ENCODE measurements at regions not wholly inside any gene's neighbourhood (a gene's known extent, or its start where the extent isn't known, plus 50 kb on each side); places are given as distances from the start of the nearest gene placed in this dataset.

DNA sequence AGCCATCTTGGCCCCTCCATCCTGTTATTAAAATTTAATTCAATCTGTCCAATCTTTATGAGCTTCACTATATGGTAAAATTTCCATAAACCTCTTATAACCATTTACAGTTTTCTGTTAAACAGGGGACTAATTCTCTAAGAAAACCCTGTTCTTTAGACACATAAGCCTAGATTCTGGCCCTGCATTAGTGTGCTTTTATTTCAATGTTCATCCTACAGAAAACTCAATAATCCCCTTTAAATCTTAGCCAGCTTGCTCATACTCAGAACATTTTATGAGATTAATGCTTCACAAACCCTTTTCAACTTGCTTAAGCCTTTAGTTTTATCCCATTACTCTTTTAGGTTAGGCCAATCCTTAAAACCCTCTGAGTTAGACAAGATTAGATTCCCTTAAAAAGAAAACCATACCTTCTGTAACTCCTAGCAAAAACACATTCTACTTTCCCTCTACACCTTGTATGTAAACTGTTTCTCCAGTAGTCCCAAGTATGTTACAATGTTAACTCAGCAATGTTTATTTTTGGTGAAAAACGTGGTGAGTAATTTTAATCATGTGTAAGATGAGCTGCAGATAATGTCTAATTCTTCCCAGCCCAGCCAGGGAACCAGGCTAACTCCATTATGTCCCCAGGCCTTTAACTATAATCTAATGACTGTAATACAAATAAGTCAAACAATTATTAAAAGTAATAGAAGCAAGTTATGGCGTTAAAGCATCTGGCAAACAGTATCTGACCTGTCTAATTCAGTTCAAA lies 1953.4 kb upstream of the LRRTM1 start:
- DNase-seq: no peak
- Histone ChIP-seq H3K4me1 (ENCODE audit: insufficient read depth) (no peaks in the 10 kb centered on the region), H3K27ac (no peak overlapping the region), H3K4me3 (no peak overlapping the region), H3K9me3 (no peaks in the 10 kb centered on the region), H3K36me3 (no peaks in the 10 kb centered on the region), H3K27me3 (no peaks in the 10 kb centered on the region)
- intact Hi-C loops (cut with DNase I): no loop called here
- 38 to 51% (median 39%) methylated on average over 2 of the region's 2 CpGs for WGBS, 3 donors
- TF ChIP-seq EP300 (IDR thresholded peaks at IDR 0.05) (no peak), POLR2A (IDR thresholded peaks at IDR 0.05) (no peak)
- TF ChIP-seq, protein P1, sequence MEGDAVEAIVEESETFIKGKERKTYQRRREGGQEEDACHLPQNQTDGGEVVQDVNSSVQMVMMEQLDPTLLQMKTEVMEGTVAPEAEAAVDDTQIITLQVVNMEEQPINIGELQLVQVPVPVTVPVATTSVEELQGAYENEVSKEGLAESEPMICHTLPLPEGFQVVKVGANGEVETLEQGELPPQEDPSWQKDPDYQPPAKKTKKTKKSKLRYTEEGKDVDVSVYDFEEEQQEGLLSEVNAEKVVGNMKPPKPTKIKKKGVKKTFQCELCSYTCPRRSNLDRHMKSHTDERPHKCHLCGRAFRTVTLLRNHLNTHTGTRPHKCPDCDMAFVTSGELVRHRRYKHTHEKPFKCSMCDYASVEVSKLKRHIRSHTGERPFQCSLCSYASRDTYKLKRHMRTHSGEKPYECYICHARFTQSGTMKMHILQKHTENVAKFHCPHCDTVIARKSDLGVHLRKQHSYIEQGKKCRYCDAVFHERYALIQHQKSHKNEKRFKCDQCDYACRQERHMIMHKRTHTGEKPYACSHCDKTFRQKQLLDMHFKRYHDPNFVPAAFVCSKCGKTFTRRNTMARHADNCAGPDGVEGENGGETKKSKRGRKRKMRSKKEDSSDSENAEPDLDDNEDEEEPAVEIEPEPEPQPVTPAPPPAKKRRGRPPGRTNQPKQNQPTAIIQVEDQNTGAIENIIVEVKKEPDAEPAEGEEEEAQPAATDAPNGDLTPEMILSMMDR (IDR thresholded peaks at IDR 0.05): no peak

DNA sequence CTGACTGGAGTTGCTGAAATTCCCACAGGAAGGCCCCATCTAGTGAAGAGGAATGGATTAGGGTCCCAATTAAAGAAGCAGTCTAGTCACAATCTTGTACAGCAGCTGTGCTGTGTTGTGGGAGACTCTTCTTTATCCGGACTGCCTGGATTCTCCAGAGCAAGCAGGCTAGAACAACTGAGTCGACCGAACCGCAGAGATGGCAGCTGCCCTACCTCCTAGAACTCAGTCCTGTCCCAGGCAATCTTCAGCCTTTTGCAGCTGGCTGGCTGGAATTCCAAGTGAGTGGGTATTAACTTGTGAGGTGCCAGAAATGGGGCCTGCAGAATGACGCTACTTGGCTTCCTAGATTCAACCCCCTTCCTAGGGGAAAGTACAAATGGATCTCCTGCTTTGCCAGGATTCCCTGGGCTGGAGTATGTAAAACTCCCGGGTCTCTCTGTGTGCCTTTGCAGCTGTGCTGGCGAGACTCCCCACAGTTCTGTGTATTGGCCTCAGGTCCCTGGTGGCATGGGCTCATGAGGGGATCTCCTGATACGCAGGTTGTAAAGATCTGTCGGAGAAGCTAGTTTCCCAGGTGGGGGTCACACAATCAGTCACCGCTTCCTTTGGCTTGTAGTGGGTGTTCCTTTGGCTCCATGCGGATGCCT lies 1952.6 kb upstream of the LRRTM1 start:
- DNase-seq: no peak

DNA sequence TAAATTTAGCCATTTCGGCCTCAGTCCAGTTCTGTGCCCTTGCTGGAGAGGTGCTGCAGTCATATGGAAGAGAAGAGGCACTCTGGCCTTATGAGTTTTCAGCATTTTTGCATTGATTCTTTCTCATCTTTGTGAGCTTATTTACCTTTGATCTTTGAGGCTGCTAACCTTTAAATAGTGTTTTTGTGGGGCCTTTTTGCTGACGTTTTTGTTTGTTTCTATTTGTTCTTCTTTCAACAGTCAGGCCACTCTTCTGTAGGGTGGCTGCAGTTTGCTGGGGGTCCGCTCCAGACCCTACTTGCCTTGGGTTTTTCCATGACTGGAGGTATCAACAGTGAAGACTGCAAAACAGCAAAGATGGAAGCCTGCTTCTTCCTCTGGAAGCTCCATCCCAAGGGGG lies 1951.7 kb upstream of the LRRTM1 start:
- no peak for DNase-seq
- Histone ChIP-seq H3K4me1 (ENCODE audit: insufficient read depth) (no peaks in the 10 kb centered on the region), H3K27me3 (no peaks in the 10 kb centered on the region), H3K27ac (no peak overlapping the region), H3K4me3 (no peak overlapping the region), H3K9me3 (no peaks in the 10 kb centered on the region), H3K36me3 (no peaks in the 10 kb centered on the region)
- 76 to 90% (median 76%) methylated on average over 3 of the region's 3 CpGs for WGBS, 3 donors
- intact Hi-C loops (cut with DNase I): no loop called here
- TF ChIP-seq EP300 (IDR thresholded peaks at IDR 0.05): no peak
- TF ChIP-seq, protein P1 (IDR thresholded peaks at IDR 0.05): no peak
- no peak for TF ChIP-seq POLR2A (IDR thresholded peaks at IDR 0.05)

More for the DNA sequence above, 1952.6 kb upstream of the LRRTM1 start:
- no peak overlapping the region for H3K4me3 ChIP-seq
- no peaks in the 10 kb centered on the region for H3K4me1 ChIP-seq (ENCODE audit: insufficient read depth)
- H3K36me3 ChIP-seq: no peaks in the 10 kb centered on the region
- intact Hi-C loops (cut with DNase I): no loop called here
- no peaks in the 10 kb centered on the region for H3K27me3 ChIP-seq
- H3K27ac ChIP-seq: no peak overlapping the region
- 90 to 93% (median 90%) methylated on average over 11 of the region's 11 CpGs for WGBS, 3 donors
- no peaks in the 10 kb centered on the region for H3K9me3 ChIP-seq
- TF ChIP-seq POLR2A (IDR thresholded peaks at IDR 0.05) (no peak), EP300 (IDR thresholded peaks at IDR 0.05) (no peak)
- TF ChIP-seq, protein P1 (IDR thresholded peaks at IDR 0.05): no peak

DNA sequence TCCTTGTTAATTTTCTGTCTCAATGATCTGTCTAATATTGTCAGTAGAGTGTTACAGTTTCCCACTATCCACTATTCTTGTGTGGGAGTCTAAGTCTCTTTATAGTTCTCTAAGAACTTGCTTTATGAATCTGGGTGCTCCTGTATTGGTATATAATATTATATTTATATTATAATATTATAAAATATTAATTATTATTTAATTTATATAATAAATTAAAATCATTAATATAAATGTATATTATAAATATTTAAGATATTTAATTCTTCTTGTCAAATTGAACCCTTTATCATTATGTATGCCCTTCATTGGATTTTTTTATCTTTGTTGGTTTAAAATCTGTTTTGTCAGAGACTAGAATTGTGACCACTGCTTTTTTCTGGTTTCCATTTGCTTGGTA lies 1950.2 kb upstream of the LRRTM1 start:
- H3K27me3 ChIP-seq: no peaks in the 10 kb centered on the region
- H3K36me3 ChIP-seq: no peaks in the 10 kb centered on the region
- intact Hi-C loops (cut with DNase I): no loop called here
- H3K27ac ChIP-seq: no peak overlapping the region
- H3K9me3 ChIP-seq: no peaks in the 10 kb centered on the region
- no peaks in the 10 kb centered on the region for H3K4me1 ChIP-seq (ENCODE audit: insufficient read depth)
- DNase-seq: no peak
- no peak overlapping the region for H3K4me3 ChIP-seq
- TF ChIP-seq POLR2A (IDR thresholded peaks at IDR 0.05) (no peak), EP300 (IDR thresholded peaks at IDR 0.05) (no peak)
- TF ChIP-seq, protein P1 (IDR thresholded peaks at IDR 0.05): no peak

Data from ovary (tissue), 7 donors.